SIG-M5 (cell line): ENCODE measurements at regions not wholly inside any gene's neighbourhood (a gene's known extent, or its start where the extent isn't known, plus 50 kb on each side); places are given as distances from the start of the nearest gene placed in this dataset.

ENCODE experiments used
- DNase-seq: peaks from one replicate; lab custom pipeline; 2025; lab: John Stamatoyannopoulos, UW

DNA sequence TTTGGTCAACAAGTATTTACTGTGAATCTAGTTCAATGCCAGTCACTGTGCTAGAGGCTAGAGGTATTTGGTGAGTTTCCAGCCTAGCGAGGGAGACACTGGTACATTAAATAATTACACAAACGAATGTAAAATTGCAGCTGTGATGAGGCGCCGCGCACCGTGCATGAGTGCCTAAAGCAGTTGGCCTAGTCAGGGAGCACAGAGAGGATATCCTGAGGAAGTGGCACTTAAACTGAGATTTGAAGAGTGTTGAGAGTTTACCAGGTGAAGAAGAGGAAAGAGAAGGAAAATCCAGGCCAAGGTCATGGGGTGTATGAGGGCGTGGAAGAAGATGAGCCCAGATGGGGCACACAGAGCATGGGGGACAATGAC, 157.6 kb upstream of the NDUFV2 start:
- no peak for DNase-seq

DNA sequence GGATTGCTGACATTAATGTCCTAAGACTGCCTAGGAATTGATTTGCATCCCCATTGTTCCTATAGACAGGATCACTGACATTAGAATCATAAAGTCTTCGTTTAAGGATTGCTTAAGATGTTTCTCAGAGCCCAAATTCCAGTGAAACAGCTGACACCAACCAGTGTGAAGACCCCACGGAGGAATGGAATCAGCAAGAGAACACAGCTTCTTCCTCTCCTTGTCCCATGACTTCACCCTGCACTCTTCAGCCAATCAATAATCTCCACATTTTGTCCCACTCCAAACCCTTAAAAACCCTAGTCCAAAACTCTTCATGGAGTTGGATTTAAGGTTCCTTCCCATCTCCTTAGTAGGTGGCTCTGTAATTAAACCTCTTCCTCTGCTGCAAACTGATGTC, 157.0 kb upstream of the NDUFV2 start:
- no peak for DNase-seq

DNA sequence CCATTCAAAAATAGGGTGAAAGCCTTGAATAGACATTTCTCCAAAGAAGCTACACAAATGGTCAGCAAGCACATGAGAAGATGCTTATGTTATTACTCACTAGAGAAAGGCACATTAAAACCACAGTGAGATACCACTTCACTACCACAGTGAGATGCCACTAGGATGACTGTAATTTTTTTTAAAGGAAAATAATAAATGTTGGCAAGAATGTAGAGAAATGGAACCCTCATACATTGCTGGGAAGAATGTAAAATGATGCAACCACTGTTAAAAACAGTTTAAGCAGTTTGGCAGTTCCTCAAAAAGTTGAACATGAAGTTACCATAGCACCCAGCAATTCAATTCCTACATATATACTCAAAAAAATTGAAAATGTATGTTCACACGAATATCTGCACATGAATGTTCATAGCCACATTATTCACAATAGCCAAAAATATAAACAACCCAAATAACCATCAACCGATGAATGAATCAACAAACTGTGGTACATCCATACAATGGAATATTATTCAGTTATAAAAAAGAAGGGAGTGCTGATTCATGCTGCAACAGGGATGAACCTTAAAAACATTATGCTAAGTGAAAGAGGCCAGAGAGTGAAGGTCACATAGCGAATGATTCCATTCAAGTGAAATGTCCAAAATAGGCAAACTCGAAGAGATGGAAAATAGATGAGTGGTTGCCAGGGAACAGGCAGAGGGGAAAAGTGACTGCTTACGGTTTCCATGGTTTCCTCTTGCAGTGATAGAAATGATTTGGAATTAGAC, 156.2 kb upstream of the NDUFV2 start:
- DNase-seq = no peak

DNA sequence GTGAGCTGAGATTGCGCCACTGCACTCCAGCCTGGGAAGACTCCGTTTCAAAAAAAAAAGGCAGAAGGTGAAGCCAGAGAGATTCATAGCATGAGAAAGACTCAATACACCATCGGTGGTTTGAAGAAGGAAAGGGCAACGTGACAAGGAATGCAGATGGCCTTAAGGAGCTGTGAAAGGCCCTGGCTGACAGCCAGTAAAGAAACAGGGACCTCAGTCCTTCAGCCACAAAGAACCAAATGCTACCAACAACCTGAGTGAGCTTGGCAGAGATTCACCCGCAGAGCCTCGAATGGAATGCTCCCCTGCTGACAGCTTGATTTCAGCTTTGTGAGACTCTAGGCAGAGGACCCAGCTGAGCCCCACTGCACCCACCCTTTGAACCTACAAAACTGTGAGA, 154.9 kb upstream of the NDUFV2 start:
- DNase-seq = no peak

DNA sequence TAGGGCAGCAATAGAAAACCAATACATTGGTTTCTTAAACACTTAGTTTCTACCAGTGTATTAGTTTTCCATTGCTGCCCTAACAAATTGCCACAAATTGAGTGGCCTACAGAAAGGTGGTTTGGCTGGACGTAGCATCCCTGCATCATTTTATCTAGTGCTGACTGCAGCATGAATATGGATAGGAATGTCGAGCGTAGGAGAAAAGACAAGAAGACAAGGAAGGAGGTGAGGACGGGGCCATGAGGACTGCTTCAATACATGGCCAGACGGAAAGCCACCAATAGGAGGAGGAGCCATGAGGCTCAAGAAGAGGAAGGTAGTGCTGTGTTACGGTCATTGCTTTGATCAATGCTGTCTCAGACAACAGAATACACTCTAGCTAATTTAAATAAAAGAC, 154.5 kb upstream of the NDUFV2 start:
- no peak for DNase-seq

DNA sequence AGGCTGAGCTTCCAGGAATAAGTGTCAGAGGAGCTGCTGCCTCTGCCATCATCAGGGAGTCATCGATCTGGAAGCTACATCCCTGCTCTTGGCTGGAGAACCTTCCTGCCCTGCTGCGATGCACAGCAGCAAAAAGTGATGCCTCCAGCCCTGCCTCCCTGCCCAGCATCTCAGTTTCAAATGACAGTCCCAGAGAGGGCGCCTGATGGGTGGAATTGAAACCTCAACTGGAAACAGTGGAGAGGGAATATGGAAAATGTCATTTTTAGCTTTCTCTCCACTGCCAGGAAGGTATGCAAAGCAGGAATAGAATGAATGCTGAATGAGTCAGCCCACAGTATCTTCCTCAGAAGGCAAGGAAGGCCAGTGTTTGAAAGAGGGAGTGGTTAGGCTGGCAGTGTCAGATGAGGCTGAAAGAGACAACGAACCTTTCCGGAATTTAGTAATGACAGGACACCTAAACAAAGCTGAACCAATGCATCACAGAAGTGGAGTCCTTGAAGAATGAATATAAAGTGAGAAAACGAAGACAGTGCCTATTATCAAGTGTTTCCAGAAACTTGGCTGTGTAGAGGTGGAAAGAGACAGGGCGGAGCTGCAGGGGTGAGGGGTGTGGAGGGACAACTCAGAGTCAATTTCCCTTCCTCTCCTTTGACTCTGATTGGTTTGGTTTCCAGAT, 153.9 kb upstream of the NDUFV2 start:
- DNase-seq = no peak

DNA sequence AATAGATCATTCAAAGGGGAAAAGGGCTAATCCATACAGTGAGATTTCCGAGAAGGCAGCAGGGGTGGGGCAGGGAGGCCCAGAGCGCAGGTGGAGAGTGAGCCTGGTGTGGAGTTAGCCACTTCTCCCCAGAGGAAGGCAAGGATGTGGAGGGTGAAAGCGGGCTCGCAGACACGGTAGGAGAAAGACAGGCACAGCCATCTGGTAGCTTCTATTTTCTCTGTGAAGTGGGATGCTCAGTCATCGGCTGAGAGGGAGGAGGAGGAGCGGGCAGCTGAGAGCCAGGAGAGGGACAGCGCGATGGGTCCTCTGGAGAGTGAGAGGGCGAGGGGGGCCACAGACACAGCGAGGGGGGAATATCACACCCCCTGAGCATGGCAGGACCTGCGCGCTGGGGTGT, 153.3 kb upstream of the NDUFV2 start:
- no peak for DNase-seq

DNA sequence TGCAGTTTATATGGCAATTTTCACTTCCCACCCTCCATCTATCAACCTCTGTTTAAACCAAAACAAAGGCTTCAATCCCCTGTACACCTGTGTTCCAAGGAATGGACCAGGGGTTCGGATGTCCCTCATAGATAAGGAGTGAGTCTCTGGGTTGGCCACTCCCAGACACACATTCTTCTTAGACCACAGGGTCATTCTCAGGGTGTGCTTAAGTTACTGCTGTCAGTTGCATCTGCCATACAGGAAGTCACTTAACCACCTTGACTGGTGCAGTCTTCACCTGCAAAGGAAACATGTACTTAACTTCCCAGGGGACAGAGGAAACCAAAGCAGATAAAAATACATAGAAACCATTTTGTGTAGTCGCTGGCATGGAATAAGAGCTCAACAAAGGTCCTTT, 151.0 kb upstream of the NDUFV2 start:
- DNase-seq = no peak

DNA sequence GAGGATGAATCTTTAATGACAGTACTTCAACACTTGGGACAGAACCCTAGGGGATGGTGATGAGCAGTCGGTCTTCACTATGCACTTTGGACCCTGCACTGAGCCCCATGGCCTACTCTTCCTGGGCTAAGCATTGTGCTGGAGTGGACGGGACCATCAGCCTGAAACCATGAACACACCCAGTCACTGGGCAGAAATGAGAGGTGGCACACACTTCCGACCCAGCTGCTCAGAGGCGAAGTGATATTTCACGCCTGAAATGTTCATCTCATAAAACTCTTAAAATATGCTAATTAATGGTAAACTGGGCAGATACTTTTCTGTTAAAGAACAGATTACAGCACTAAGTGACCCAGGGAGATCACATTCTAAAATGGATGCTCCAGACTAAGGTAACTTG, 150.3 kb upstream of the NDUFV2 start:
- no peak for DNase-seq

DNA sequence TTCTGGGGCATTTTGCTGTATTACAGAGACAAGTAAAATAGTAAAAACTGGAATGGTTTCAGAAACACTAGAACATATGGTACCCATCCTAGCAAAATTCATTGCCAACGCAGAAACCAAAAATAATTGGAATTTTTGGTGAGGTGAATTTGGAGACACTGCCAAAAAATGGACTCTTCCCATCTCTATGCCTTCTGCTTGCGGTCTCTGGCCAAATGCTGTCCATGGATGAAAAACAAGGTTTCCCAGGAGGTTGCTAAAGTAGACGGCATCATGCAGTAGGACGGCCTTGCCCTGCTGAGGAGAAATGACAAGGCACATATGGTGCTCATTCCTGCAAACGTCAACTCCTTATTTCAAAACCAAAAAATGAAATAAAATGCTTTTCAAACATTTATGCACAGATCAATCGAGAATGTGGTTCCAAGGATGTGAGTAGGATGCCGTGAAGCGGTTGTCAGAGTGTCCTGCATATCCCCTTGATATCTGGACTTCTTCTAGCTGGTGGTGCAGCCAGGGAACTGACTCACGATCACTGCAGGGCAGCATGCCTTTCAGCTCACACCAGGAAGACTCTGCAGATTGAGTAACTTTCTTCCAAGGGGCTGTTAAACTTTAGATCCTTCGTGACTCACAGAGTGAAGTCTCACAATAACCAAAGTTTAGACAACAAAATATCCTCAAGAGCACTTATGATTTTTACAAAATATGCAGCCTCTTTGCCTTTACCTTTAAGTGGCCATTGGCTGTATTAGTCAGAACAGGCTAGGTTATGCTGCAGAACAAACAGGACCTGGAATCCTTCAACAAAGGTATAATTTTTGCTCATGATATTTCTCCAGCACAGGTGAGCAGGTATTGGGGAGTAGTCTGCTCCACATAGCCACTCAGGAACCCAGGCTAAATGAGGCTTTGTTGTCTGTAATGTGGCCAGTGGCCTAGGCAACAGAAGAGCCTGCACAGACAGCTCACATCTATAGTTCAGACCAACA, 149.4 kb upstream of the NDUFV2 start:
- DNase-seq = no peak

DNA sequence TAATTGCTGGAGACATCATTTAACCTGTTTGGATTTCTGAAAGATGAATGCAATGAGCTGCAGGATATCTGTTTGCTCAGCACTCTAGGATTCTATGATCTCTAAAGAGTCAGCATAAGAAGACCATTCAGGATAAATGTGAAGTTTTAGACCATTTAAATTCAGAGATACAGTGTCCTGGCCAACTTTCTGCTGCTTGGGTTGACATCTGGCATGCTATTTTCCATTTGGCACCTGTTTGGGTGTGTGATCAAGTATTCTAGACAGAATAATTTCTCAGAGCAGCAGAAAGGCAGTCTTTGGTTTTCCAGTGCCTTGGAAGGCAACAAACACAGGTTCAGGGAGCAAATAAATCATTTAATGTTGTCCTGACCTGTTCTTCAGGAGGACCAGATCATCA, 144.8 kb upstream of the NDUFV2 start:
- DNase-seq = no peak

DNA sequence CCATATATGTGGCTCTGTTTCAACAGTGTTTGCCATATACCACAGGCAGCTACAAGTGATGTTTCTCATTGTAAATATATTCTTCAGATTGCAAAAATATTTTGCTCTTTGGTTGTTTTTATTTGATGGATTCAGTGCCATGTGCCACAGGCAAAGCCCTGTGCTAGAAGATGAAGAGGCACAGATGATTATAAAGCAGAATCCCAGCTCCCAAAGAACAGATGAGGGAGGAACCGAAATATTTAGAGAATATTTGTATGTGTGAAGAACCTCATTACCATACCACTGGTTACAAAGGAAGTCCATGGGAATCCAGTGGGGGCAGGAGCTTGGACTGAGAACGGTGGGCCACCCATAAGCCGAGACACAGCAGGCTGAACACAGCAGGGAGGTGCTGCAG, 143.8 kb upstream of the NDUFV2 start:
- no peak for DNase-seq

DNA sequence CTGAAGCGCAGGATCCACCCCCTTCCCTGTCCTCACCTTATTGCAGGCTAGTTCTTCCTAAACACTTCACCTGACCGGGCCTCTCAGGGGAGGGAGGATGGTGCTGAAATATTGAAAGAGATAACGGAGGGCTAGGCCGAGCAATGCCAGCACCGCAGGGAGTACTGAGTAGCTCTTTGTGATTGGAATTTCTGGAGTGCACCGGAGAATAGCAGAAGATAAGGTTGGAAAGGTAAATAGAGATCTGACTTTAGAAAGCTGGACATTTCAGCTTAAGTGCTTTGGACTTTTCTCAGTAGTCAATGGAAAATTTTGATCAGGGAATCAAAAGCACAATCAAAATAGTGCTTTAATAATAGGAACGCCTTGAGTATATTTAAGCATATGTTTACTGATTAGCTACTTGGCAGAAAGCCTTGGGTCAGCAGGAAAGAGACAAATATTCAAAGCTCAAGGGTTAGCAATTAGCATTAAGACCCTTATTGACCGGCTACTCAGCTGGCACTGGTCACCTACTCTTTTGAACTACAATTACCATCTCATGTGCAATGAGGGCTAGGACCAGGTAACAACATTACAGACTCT, 142.9 kb upstream of the NDUFV2 start:
- DNase-seq = no peak

DNA sequence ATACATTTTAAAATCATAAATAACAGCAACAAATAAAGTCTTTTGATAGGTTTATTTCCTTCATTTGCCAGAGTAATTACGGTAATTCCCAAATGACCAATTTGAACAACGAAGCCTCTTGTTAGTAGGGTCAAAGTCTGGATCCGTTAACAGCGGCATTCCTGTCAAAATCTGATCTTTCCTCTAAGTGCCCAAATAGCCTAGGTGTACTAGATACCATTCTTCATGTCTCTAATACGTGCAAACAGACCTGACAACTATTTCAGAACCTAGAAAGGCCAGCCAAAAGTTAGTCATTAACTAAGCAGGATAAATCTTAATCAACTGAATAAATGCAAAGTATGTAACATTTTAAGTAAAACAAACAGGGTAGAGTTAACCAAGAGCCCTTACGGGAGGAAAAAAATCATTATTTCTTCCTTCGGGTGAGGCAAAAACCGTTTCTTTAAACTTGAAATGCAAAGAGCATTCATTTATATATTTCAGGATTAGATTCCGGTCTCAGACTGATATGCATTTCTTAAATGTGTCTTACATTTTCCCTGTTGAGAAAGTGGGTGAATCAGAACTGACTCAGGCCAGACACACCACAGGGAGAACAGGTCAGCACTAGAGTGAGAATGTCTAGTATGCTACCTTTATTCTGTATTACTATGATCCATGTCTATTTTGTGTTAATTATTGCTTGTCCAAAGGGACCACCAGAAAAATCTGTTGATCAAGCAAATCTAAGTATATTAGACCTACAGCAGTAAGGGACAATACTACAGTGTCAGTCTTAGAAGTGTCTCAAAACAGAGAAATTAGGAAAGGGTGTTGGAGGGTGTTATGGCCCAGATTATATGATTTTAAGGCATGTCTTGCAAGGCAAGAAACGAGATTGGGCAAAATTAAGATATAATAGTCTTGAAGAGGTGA, 141.5 kb upstream of the NDUFV2 start:
- DNase-seq = no peak

DNA sequence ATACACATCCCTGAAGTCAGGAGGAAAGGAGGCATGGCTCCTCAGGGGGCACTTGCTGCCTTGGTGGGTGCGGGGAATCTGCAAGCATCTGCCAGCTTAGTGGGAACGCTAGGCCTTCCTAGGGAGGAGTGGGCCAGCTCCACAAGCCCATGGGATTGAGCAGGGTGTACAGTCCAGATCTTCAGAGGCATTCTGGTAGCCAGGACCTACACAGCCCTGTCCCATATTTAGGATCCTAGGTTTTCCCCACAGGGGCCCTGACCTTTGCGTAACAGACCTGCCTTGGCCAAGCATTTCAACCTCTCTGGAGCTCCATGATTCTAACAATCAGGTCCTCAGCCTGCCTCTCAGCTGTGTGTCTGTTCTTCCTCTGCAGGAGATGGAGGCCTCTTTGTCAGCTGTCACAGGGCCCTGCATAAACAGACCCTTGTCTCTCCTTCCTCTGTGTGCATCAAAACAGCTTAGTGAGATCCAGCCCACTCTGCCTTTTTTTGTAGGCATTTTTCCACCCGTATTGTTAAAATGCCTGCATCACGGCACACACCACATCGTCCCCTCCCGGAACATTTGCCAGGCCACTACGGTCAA, 140.2 kb upstream of the NDUFV2 start:
- no peak for DNase-seq

DNA sequence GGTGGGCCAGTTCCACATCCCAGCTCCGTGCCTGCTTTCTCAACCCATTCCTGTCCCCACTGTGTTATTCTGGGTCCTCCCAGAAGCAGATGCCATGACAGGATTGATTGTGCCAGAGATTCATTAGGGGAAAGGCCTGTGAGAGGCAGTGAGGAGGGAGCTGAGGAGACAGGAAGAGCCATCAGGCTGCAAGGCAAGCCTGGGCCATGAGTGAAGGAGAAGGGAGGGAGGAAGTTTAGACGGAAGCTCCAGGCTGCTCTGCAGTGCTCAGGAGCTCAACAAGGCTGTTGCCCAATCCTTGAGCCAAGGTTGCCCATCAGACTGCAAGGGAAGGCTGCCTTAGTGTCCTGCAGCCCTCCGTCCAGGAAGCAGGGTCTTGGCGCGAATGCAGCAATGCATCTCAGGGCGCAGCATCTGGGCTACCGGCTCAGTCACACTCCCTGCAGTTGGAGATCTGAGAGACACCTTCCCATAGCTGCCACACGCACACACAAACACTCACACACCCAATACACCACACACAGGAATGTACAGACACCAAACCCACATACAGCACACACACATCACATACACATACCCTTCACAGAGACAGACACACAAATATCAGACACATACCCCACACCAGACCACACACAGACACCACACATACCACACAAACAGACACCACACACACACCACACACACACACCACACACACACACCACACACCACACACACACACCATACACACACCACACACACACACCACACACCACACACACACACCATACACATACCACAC, 139.5 kb upstream of the NDUFV2 start:
- no peak for DNase-seq

DNA sequence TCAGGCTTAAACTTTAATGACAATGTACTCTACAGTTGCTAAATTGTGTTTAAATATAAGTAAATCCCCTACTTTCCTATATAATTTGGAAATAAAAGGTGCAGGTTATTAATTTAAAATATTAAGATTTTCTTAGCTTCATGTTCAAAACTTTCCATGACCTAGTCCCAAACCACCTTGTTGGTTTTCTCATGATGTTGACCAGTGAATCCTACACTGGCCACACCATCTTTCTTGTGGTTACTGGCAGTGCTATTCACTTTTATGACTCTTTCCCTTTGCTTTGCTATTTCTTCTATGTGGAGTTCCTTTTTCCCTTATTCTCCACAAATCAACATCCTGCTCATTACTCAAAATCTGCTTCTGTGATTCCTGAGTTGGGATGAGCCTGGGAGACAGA, 138.6 kb upstream of the NDUFV2 start:
- no peak for DNase-seq

DNA sequence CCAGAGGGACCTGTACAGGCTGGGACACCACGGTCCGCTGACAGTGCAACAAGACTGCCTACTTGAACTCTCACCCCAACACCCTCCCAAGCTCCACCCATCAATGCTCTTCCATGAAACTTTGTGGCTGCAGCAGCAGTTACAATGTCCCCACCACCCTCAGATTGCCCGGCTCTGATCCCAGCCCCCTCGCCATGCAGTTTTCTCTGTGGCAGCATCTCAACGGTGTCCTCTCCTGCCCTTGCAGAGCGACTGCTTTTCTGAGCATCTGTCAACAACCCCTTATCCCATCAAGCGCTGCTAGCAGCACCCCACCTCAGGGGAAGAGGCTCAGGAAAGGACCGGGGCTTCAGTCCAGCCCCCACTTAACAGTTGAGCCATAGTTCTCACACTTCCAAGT, 137.1 kb upstream of the NDUFV2 start:
- DNase-seq = no peak

DNA sequence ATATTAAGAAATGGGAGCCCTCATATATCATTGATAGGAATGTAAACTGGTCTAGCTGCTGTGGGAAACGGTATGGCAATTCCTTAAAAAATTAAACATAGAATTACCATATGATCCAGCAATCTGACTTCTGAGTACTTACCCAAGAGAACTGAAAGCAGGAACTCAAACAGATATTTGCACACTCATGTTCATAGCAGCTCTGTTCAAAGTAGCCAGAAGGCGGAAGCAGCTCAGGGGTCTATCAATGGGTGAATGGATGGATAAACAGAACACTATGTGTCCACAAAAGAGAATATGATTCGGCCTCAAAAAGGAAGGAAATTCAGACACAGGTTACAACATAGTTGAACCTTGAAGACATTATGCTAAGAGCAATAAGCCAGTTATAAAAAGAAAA, 135.7 kb upstream of the NDUFV2 start:
- no peak for DNase-seq

DNA sequence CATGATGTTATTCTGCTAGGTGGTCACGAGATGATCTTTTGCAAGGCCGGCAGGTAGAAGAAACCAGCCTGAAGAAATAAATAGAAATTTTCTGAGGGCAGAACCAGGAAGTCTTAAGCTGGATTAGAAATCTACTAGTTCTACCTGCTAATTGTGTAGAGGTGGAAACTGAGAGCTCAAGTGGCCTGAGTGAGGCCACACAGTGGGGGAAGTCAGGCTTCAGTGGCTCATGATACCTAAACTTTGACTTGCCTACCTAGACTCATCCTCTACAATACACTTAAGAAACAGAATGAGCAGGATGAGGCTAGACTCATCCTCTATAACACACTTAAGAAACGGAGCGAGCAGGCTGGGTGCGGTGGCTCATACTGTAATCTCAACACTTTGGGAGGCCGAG, 134.9 kb upstream of the NDUFV2 start:
- no peak for DNase-seq
